HepG2 (cell line): ENCODE measurements at regions not wholly inside any gene's neighbourhood (a gene's known extent, or its start where the extent isn't known, plus 50 kb on each side); places are given as distances from the start of the nearest gene placed in this dataset.

Experiments used
- ATAC-seq: fragments of 200-7000 bp; cut with Tn5 transposase; 3 replicates; pipeline ENCODE4 v1.9.1; 2020; ENCODE audit warnings: mild to moderate bottlenecking, moderate library complexity
- BruUV-seq: library from RNA; stranded (reverse); fragments of 400-500 nt; replicated peaks from 2 replicates; lab custom pipeline; 2021; lab: Mats Ljungman, UMichigan
- CTCF ChIA-PET: fragments of 300-600 bp; formaldehyde crosslinking; extraction: SDS; loops from one replicate; lab custom pipeline; 2021; ENCODE audit warnings: low total read pairs, inconsistent platforms, low intra/inter-chr PET ratio; lab: Yijun Ruan, JAX
- POLR2A ChIA-PET: fragments of 350-600 bp; sonication (Branson Sonifier 250); formaldehyde crosslinking; loops from one replicate; lab custom pipeline; 2020; ENCODE audit warnings: antibody characterized with exemption, inconsistent platforms; lab: Yijun Ruan, JAX
- DNase-seq: peaks from one replicate; pipeline ENCODE4 v3.0.0-alpha.2; 2015; ENCODE audit warnings: low spot score
- FAIRE-seq: peaks from 3 replicates; lab custom pipeline; 2011; peaks lifted over from hg19 to GRCh38; lab: Jason Lieb, UNC
- H2AFZ ChIP-seq: one replicate; pipeline ENCODE4 v1.6.1; 2011; ENCODE audit warnings: low read length, inconsistent platforms
- H3K27ac ChIP-seq: fragments of 300-600 bp; 3 replicates; pipeline ENCODE4 v1.8.0; 2011; ENCODE audit warnings: mixed run types, mild to moderate bottlenecking, mixed read lengths, low read length, inconsistent platforms; ENCODE audit not compliant: insufficient read depth; ENCODE audit errors: extremely low read length
- H3K27me3 ChIP-seq, 2 experiments: fragments of 200-600 bp in 1 of 2; 2 replicates in 1 of 2; 3 replicates in 1 of 2; pipeline versions ENCODE4 v1.6.0 to v1.8.0; 2011; ENCODE audit warnings: low read length in 2 of 2, mild to moderate bottlenecking in 2 of 2, moderate library complexity in 2 of 2, inconsistent platforms in 1 of 2; ENCODE audit not compliant: insufficient read depth in 2 of 2, control insufficient read depth in 1 of 2
- H3K36me3 ChIP-seq, 2 experiments: fragments of 200-600 bp in 1 of 2; replicated peaks in 1 of 2; 2 replicates in 1 of 2; 3 replicates in 1 of 2; pipeline versions ENCODE4 v1.5.1 to v1.8.0; 2011; ENCODE audit warnings: low read length in 2 of 2, inconsistent platforms in 1 of 2; ENCODE audit not compliant: insufficient read depth in 2 of 2, control insufficient read depth in 1 of 2
- H3K4me1 ChIP-seq: 2 replicates; pipeline ENCODE4 v1.5.1; 2012; ENCODE audit warnings: low read length, inconsistent platforms; ENCODE audit not compliant: insufficient read depth
- H3K4me2 ChIP-seq: 2 replicates; pipeline ENCODE4 v1.6.0; 2011; ENCODE audit warnings: low read depth, low read length, inconsistent platforms
- H3K4me3 ChIP-seq, 3 experiments: fragments of 200-600 bp in 1 of 3; sonication (generic), shearing (Covaris generic) in 1 of 3; replicated peaks in 1 of 3; 2 replicates each; pipeline ENCODE4 v1.5.1; 2011 to 2016; ENCODE audit warnings: low read length in 3 of 3, inconsistent platforms in 2 of 3, low read depth in 2 of 3, mild to moderate bottlenecking in 2 of 3, control low read depth in 1 of 3, mixed read lengths in 1 of 3; ENCODE audit not compliant: insufficient read depth in 1 of 3
- H3K79me2 ChIP-seq: one replicate; pipeline ENCODE4 v1.6.1; 2011; ENCODE audit warnings: low read length, inconsistent platforms; ENCODE audit not compliant: insufficient read depth
- H3K9ac ChIP-seq: 2 replicates; pipeline ENCODE4 v1.6.0; 2011; ENCODE audit warnings: mild to moderate bottlenecking, low read depth, low read length, inconsistent platforms; ENCODE audit not compliant: insufficient read depth
- H3K9me3 ChIP-seq: 2 replicates; pipeline ENCODE4 v1.5.1; 2012; ENCODE audit warnings: mild to moderate bottlenecking, low read length
- H4K20me1 ChIP-seq: 2 replicates; pipeline ENCODE4 v1.6.0; 2011; ENCODE audit warnings: inconsistent platforms, mild to moderate bottlenecking, low read length, moderate library complexity; ENCODE audit not compliant: insufficient read depth
- FOXO1 ChIP-seq: sonication (generic); formaldehyde crosslinking; IDR thresholded peaks from 2 replicates; pipeline ENCODE4 v1.4.0; 2020; ENCODE audit warnings: missing genetic modification reagents
- GPBP1L1 ChIP-seq: sonication (generic); formaldehyde crosslinking; IDR thresholded peaks from 2 replicates; pipeline ENCODE4 v1.5.0; 2020; ENCODE audit warnings: mild to moderate bottlenecking, missing genetic modification reagents
- KDM1A ChIP-seq: IDR thresholded peaks from 2 replicates; pipeline ENCODE4 v1.6.1; 2016; ENCODE audit warnings: missing compliant biosample characterization
- NFATC3 ChIP-seq: sonication (generic); formaldehyde crosslinking; IDR thresholded peaks from 2 replicates; pipeline ENCODE4 v1.5.1; 2020; ENCODE audit warnings: mild to moderate bottlenecking, missing genetic modification reagents
- PHF21A ChIP-seq: sonication (generic); formaldehyde crosslinking; IDR thresholded peaks from 2 replicates; pipeline ENCODE4 v1.5.0; 2020; ENCODE audit warnings: mild to moderate bottlenecking, missing genetic modification reagents
- ZBTB43 ChIP-seq: sonication (generic); formaldehyde crosslinking; conservative IDR thresholded peaks from 2 replicates; pipeline ENCODE4 v1.4.0; 2020; ENCODE audit warnings: missing genetic modification reagents
- ZBTB7A ChIP-seq: sonication (generic); formaldehyde crosslinking; IDR thresholded peaks from 2 replicates; pipeline ENCODE4 v1.8.0; 2022; ENCODE audit warnings: mild to moderate bottlenecking, missing genetic modification reagents
- ZFP1 ChIP-seq: IDR thresholded peaks from 2 replicates; pipeline ENCODE4 v1.6.1; 2016
- ZNF383 ChIP-seq: sonication (generic); formaldehyde crosslinking; IDR thresholded peaks from 2 replicates; pipeline ENCODE4 v1.4.0; 2020; ENCODE audit warnings: missing genetic modification reagents, mild to moderate bottlenecking, borderline replicate concordance
- ZNF609 ChIP-seq: sonication (generic); formaldehyde crosslinking; IDR thresholded peaks from 2 replicates; pipeline ENCODE4 v1.4.0; 2020; ENCODE audit warnings: mild to moderate bottlenecking, missing genetic modification reagents, borderline replicate concordance
- WGBS: methylation state at CpG from one replicate; pipeline ENCODE4 v1.1.6; 2017; ENCODE audit warnings: low lambda C conversion rate; 5-methylcytosine and 5-hydroxymethylcytosine counted together
- in situ Hi-C: cut with HindIII; loops from 2 replicates; pipeline ENCODE4 v1.10.0; 2017; ENCODE audit warnings: low pct_unique_long_range_greater_than_20kb; ENCODE audit not compliant: extremely low pct_ligation_motif_present
- intact Hi-C: fragments of 100-400 bp; cut with micrococcal nuclease; formaldehyde crosslinking; loops from one replicate; pipeline ENCODE4 v1.10.0; 2022; ENCODE audit not compliant: unreplicated experiment
- TF ChIP-seq, protein P1 (sequence below): sonication (generic); formaldehyde crosslinking; IDR thresholded peaks from 2 replicates; pipeline ENCODE4 v1.8.0; 2022; ENCODE audit warnings: mild to moderate bottlenecking, missing genetic modification reagents; ENCODE audit not compliant: insufficient replicate concordance

DNA sequence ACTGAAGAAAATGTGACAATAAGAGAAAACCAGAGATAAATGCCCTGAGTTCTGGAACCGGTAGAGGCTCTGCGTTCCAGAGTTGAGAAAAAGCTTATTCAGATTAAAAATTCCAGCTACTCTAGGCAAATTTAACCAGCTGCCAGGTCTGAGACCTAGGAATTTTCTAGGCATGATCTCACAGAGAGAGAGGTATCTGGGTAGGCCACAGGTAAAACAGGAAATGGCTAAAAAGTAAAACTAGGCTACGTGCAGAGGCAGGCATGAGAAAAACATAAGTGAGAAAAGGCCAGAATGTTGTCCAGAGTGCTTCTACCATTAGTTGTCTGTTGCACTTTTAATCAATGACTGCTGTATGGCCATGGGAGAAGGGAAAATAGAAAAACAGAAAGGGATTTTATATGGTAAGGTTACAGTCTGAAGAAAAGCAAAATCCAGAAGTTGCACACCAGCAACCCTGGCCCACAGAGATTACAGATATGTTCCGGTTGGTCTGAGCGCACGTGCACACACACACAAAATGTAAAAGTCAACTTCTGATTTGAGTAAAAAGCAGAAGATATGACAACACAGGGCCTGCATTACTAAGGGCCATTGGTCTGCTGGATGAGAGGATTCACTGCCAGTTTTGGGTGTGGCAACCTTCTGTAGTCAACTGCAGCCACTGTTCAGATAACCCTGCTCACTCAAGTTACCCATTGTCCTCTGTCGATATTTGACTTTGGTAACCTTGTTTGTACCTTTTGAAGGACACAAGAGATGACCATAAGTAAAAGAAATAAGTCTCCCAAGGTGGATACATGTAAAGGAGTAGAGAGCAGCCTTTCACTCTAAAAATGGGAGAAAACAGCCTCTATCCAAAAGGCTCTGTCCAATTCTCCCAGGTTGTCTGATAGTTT, 266.0 kb downstream of the DTWD2 start (continued):
- TF ChIP-seq ZBTB43 (CRISPR knock-in tag) (no peak), GPBP1L1 (CRISPR knock-in tag) (no peak)

GRCh38 chr5:118711727-118712126, 276.6 kb downstream of the DTWD2 start:
- Histone ChIP-seq H3K9ac (no peak overlapping the region), H3K4me2 (no peak overlapping the region), H3K27ac (no peak overlapping the region), H3K4me1 (no peaks in the 10 kb centered on the region), H3K36me3 (no peaks in the 10 kb centered on the region), H2AFZ (no peak overlapping the region), H3K27me3 (no peaks in the 10 kb centered on the region), H3K79me2 (no peaks in the 10 kb centered on the region), H4K20me1 (no peaks in the 10 kb centered on the region), H3K4me3 (no peak overlapping the region), H3K9me3 (no peaks in the 10 kb centered on the region)
- no peak for FAIRE-seq
- no peak for ATAC-seq
- POLR2A ChIA-PET = no interaction called here
- WGBS = 0% methylated on average over 1 of the region's 1 CpG
- in situ Hi-C loops (no loop called here), intact Hi-C loops (no loop called here)
- DNase-seq = no peak
- CTCF ChIA-PET = no interaction called here
- no TSS peak for BruUV-seq
- TF ChIP-seq KDM1A (CRISPR knock-in tag) (no peak), NFATC3 (CRISPR knock-in tag) (no peak), ZFP1 (CRISPR knock-in tag) (no peak), PHF21A (CRISPR knock-in tag) (no peak), ZNF383 (CRISPR knock-in tag) (no peak), ZBTB7A (CRISPR knock-in tag) (no peak), FOXO1 (CRISPR knock-in tag) (no peak), ZNF609 (CRISPR knock-in tag) (no peak)
- TF ChIP-seq, protein P1, sequence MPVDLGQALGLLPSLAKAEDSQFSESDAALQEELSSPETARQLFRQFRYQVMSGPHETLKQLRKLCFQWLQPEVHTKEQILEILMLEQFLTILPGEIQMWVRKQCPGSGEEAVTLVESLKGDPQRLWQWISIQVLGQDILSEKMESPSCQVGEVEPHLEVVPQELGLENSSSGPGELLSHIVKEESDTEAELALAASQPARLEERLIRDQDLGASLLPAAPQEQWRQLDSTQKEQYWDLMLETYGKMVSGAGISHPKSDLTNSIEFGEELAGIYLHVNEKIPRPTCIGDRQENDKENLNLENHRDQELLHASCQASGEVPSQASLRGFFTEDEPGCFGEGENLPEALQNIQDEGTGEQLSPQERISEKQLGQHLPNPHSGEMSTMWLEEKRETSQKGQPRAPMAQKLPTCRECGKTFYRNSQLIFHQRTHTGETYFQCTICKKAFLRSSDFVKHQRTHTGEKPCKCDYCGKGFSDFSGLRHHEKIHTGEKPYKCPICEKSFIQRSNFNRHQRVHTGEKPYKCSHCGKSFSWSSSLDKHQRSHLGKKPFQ (CRISPR knock-in tag) = no peak
